IPS-20b (cell line): ENCODE measurements at regions not wholly inside any gene's neighbourhood (a gene's known extent, or its start where the extent isn't known, plus 50 kb on each side); places are given as distances from the start of the nearest gene placed in this dataset.

Source experiments
- H3K27ac ChIP-seq: one replicate; pipeline ENCODE4 v1.5.1; 2013; ENCODE audit warnings: low read length
- H3K27me3 ChIP-seq: 2 replicates; pipeline ENCODE4 v1.6.1; 2013; ENCODE audit warnings: mild to moderate bottlenecking, low read length, inconsistent platforms; ENCODE audit not compliant: insufficient read depth
- H3K36me3 ChIP-seq: 2 replicates; pipeline ENCODE4 v1.6.1; 2013; ENCODE audit warnings: low read depth, mild to moderate bottlenecking, inconsistent platforms, low read length, moderate library complexity; ENCODE audit not compliant: insufficient read depth
- H3K4me1 ChIP-seq: 2 replicates; pipeline ENCODE4 v1.6.1; 2013; ENCODE audit warnings: mild to moderate bottlenecking, control low read depth, inconsistent platforms, low read length, moderate library complexity; ENCODE audit not compliant: insufficient read depth
- H3K4me3 ChIP-seq: 2 replicates; pipeline ENCODE4 v1.5.1; 2013; ENCODE audit warnings: mild to moderate bottlenecking, low read length, inconsistent platforms
- H3K9ac ChIP-seq: 2 replicates; pipeline ENCODE4 v1.6.1; 2013; ENCODE audit warnings: low read depth, mild to moderate bottlenecking, inconsistent platforms, low read length, moderate library complexity
- H3K9me3 ChIP-seq: 2 replicates; pipeline ENCODE4 v1.6.1; 2013; ENCODE audit warnings: mild to moderate bottlenecking, low read depth, low read length, inconsistent platforms; ENCODE audit not compliant: insufficient read depth

DNA sequence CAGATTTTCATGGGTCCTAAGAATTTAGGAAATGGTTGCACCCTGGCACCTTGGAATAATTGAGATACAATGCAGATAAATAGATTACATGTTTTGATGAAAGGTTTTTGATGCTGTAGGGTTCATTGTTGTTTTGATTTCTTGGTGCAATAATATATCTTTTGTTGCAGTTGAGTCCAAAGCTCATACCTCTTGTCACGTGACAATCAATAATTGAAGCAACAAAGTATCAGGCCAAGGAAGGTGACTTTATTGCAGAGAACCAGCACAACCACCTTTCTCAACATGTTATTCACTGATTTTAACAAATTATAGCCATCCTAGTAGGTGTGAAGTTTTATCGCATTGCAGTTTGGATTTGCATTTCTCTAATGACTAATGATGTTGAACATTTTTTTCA is 285.5 kb upstream of the SLCO3A1 start:
- Histone ChIP-seq H3K9ac (no peak overlapping the region), H3K4me3 (no peak overlapping the region), H3K9me3 (no peaks in the 10 kb centered on the region), H3K27ac (no peak overlapping the region), H3K36me3 (no peaks in the 10 kb centered on the region), H3K27me3 (no peaks in the 10 kb centered on the region), H3K4me1 (no peaks in the 10 kb centered on the region)

DNA sequence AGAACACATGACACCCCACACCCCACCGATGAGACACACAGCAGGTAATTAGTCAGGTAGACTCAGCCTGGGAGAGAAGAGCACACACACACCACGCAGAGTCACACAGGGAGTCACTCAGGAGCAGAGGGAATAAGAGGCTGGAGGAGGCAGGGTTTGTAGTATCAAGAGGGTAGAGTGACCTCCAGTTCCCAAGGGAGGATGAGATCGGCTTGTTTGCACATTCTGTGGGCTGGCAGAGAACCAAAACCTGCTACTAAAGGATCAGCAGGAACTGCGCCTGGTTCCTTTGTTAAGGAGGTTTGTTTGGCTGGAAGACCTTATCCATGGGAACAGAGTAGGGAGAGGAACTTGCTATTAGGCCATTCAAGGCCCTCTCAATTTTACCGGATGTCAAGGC is 281.4 kb upstream of the SLCO3A1 start:
- Histone ChIP-seq H3K27me3 (no peaks in the 10 kb centered on the region), H3K4me3 (no peak overlapping the region), H3K36me3 (no peaks in the 10 kb centered on the region), H3K9me3 (no peaks in the 10 kb centered on the region), H3K9ac (no peak overlapping the region), H3K27ac (no peak overlapping the region), H3K4me1 (no peaks in the 10 kb centered on the region)

DNA sequence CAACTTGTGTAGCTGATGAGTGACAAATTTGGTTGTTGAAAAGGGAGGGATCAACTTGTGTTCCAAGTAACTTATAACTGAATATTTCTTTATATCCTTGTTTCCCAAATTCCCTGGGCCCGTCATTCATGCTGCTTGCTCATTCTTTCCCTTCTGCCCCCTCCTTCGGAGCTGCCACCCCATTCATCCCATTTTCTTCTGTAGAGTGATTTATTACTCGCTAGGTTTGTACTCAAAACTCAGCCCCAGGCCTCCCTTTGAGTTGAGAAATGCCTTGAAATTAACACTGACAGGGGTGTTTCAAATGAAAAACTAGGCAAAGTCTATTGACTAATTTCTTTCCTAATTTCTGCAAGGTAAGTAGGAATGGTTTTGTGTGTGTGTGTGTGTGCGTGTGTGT is 277.4 kb upstream of the SLCO3A1 start:
- Histone ChIP-seq H3K27me3 (no peaks in the 10 kb centered on the region), H3K27ac (no peak overlapping the region), H3K4me1 (no peaks in the 10 kb centered on the region), H3K9ac (no peak overlapping the region), H3K4me3 (no peak overlapping the region), H3K9me3 (no peaks in the 10 kb centered on the region), H3K36me3 (no peaks in the 10 kb centered on the region)

DNA sequence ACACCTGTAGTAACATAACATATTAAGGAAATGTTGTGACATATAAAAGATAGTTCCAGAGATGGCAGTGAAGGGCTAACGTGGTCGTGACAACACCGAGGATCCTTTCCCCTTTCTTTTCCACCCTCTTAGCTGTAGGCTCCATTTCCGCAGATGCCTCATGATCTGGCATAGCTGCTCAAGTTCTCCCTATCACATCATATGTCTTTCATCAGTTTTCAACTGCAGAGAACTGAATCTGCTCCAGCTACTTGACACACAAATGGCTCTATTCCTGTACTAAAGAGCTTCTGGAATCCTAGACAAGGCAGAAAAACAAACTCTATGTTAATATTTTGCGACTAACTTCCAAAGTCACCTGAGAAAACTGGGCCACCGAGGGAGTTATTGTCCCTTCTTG is 275.0 kb upstream of the SLCO3A1 start:
- no peaks in the 10 kb centered on the region for H3K4me1 ChIP-seq
- no peaks in the 10 kb centered on the region for H3K27me3 ChIP-seq

DNA sequence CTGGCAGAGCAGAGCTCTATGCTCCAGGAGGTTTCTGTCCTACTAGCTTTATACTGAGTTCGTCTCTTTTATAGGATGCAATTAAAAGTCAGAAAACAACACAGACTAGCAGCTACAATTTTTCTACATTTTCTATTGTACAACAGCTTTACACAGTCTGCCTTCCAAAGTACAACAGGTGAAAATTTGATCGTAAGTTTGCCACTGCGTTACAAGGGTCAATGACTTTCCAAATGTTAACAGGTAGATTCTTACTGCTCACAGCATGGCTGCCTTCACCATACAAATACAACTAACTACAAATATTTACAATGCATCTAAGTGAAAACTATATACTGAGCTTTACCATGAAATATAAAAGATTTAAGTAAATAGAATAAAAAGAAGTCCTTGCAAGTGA is 268.6 kb upstream of the SLCO3A1 start:
- Histone ChIP-seq H3K9ac (no peak overlapping the region), H3K4me3 (no peak overlapping the region), H3K9me3 (no peaks in the 10 kb centered on the region), H3K27me3 (no peaks in the 10 kb centered on the region), H3K27ac (no peak overlapping the region), H3K4me1 (no peaks in the 10 kb centered on the region), H3K36me3 (no peaks in the 10 kb centered on the region)

More for the DNA sequence above, 275.0 kb upstream of the SLCO3A1 start:
- H3K9ac ChIP-seq, result no peak overlapping the region
- H3K9me3 ChIP-seq, result no peaks in the 10 kb centered on the region
- H3K36me3 ChIP-seq, result no peaks in the 10 kb centered on the region
- no peak overlapping the region for H3K27ac ChIP-seq
- no peak overlapping the region for H3K4me3 ChIP-seq

DNA sequence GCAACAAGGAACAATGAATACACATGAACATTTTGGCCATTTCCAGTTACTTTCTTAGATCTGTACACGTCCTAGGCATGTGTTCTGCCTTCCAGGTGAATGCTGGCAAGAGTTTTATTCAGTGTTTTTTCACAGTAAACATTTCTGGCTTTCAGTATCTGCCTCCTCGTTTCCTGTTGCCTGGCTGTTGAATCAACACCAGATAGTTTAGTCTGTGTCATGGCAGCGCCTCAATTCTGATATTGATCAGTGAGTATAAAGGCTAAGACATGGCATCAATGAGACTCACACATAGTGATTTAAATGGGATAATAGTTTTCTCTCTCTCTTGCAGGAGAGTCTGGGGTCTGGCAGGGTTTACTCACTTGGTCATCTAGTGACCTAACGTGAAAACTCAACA is 266.9 kb upstream of the SLCO3A1 start:
- Histone ChIP-seq H3K4me3 (no peak overlapping the region), H3K27ac (no peak overlapping the region), H3K36me3 (no peaks in the 10 kb centered on the region), H3K9ac (no peak overlapping the region), H3K9me3 (no peaks in the 10 kb centered on the region), H3K4me1 (no peaks in the 10 kb centered on the region), H3K27me3 (no peaks in the 10 kb centered on the region)

DNA sequence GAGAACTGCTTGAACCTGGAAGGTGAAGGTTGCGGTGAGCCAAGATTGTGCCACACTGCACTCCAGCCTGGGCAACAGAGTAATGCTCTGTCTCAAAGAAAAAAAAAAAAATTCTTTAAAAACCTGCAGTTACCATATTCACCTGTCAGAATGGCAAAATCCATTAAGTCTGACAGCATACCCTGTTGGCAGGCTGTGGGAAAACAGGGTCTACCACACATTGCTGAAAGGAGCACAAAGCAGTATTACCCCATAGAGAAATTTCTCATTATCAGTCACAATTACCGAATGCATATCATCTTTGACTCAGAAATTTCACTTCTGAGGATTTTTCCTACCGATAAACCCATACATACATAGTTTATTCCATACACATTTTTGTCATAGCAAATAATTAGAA is 264.1 kb upstream of the SLCO3A1 start:
- Histone ChIP-seq H3K27ac (no peak overlapping the region), H3K4me3 (no peak overlapping the region), H3K36me3 (no peaks in the 10 kb centered on the region), H3K27me3 (no peaks in the 10 kb centered on the region), H3K4me1 (no peaks in the 10 kb centered on the region), H3K9ac (no peak overlapping the region), H3K9me3 (no peaks in the 10 kb centered on the region)

DNA sequence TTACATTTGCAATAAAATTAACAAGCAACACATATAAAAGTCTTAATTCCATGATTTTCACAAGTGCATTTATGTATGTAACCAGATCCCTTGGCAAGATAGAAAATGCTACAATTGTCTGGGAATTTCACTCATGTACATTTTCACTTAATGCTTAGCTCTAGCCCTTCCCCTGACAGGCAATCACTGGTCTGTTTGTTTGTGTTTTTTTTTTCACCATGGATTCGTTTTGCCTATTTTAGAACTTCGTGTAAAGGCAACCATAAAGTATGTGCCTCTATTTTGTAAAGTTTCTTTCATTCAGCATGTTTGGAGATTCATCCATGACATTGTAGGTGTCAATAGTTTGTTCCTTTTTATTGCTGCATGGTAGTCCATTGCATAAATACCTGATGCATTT is 260.9 kb upstream of the SLCO3A1 start:
- no peaks in the 10 kb centered on the region for H3K4me1 ChIP-seq
- H3K9ac ChIP-seq, result no peak overlapping the region
- no peaks in the 10 kb centered on the region for H3K36me3 ChIP-seq
- H3K27ac ChIP-seq, result no peak overlapping the region
- H3K27me3 ChIP-seq, result no peaks in the 10 kb centered on the region
- no peaks in the 10 kb centered on the region for H3K9me3 ChIP-seq
- no peak overlapping the region for H3K4me3 ChIP-seq

DNA sequence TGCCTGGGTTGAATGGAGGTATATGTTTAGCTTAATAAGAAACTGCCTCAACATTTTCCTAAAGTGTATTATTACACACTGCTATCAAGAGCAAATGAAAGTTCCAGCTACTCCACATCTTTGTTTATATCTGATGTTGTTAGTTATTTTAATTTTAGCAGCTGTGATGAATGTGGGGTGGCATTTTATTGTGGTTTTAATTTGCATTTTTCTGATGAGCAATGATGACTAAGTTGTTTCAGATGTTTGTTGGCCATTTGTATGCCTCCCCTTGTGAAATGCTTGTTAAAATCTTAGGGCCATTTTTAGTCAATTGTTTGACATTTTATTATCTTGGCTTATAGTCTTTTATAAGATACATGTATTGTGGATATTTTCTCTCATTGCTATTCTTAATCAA is 260.4 kb upstream of the SLCO3A1 start:
- no peak overlapping the region for H3K9ac ChIP-seq
- no peaks in the 10 kb centered on the region for H3K4me1 ChIP-seq
- H3K27ac ChIP-seq, result no peak overlapping the region
- H3K27me3 ChIP-seq, result no peaks in the 10 kb centered on the region
- H3K36me3 ChIP-seq, result no peaks in the 10 kb centered on the region
- no peak overlapping the region for H3K4me3 ChIP-seq
- H3K9me3 ChIP-seq, result no peaks in the 10 kb centered on the region

DNA sequence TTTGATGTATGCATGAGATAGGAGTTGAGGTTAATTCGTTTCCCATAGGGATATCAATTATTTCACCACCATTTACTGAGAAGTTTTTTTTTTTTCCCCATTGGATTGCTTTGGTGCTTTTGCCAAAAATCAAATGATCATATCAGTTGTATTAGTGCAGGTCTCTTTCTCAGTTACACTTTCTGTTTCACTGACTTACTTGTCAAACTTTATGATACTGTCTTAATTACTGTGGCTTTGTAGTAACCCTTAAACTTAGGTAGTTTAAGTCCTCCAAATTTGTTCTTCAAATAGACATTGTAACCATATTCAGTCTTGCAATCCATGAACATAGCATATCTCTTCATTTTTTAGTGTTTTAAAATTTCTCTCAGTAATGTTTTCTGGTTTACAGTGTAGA is 259.9 kb upstream of the SLCO3A1 start:
- Histone ChIP-seq H3K27me3 (no peaks in the 10 kb centered on the region), H3K27ac (no peak overlapping the region), H3K36me3 (no peaks in the 10 kb centered on the region), H3K4me3 (no peak overlapping the region), H3K4me1 (no peaks in the 10 kb centered on the region), H3K9me3 (no peaks in the 10 kb centered on the region), H3K9ac (no peak overlapping the region)

DNA sequence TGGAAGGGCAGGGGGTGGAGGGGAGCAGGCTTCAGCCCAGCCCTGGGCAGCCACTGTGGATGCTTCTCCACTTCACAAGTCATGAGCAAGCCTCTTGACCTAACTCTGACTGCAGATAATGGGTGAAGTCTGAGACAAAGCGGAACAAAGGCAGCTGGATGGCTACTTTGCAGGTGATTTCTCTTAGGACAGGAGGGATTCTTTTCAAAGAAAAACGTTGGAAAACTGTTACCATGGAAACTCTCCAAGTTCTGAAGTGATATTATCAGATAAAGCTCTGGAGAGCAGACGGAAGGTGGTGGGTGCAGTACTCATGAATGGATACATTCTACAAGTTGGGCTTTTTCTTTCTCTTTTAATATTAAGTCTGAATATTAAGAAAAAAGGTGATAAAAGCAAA is 254.2 kb upstream of the SLCO3A1 start:
- no peaks in the 10 kb centered on the region for H3K4me1 ChIP-seq
- no peaks in the 10 kb centered on the region for H3K9me3 ChIP-seq
- H3K9ac ChIP-seq, result no peak overlapping the region
- H3K4me3 ChIP-seq, result no peak overlapping the region
- no peaks in the 10 kb centered on the region for H3K36me3 ChIP-seq
- no peak overlapping the region for H3K27ac ChIP-seq
- no peaks in the 10 kb centered on the region for H3K27me3 ChIP-seq

DNA sequence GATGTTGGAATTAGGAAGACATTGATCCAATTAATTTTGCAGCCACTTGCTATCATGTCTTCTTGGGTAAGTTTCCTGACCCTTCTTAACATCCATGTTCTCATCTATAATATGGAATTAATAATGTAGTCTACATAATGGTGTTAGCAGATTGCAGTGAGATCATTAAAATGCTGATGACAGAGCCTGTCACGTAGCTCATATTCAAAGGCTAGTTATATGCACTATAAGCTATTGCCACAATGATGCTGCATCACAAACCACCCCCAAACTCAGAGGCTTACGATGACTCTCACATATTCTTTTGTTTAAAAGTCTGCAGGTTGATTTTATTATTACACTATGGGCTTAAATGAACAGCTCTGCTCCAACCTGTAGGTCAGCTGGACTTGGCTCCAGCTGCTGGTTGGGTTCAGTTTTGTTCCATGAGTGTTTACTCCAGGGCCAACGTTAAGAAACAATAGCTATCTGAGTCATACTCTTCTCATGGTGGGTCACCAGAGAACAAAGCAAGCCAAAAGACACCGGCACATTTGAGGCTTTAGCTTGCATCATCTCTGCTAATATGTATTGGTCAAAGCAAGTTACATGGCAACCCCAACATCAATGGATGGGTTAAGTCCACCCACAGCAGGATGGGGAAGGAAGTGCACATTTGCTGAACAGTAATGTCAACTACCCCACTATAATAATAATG is 250.0 kb upstream of the SLCO3A1 start:
- no peak overlapping the region for H3K27ac ChIP-seq
- no peaks in the 10 kb centered on the region for H3K36me3 ChIP-seq
- H3K9me3 ChIP-seq, result no peaks in the 10 kb centered on the region
- no peaks in the 10 kb centered on the region for H3K4me1 ChIP-seq
- H3K9ac ChIP-seq, result no peak overlapping the region
- no peaks in the 10 kb centered on the region for H3K27me3 ChIP-seq
- no peak overlapping the region for H3K4me3 ChIP-seq
